ENCODE measurements at regions not wholly inside any gene's neighbourhood (a gene's known extent, or its start where the extent isn't known, plus 50 kb on each side); places are given as distances from the start of the nearest gene placed in this dataset.
A peak's percentile ranks its signal among the peaks of the same experiment; 100 is the strongest.

- no peak for DNase-seq
- TF ChIP-seq CTCF (IDR thresholded peaks at IDR 0.05): no peak
- peak; percentile 19; the same call in 1 of the 2 replicates for TF ChIP-seq NFIC (IDR thresholded peaks at IDR 0.05; ENCODE audit: borderline replicate concordance)
- peak in 1 of 2 experiments; percentile 61; a peak in 1 of 4 replicates for TF ChIP-seq EP300 (IDR thresholded peaks at IDR 0.05; ENCODE audit: borderline replicate concordance in 1 of 2, low read depth in 1 of 2, low read length in 1 of 2)
- no peak for TF ChIP-seq TEAD4 (IDR thresholded peaks at IDR 0.05; ENCODE audit: borderline replicate concordance, insufficient read depth)
- TF ChIP-seq FOSL2 (IDR thresholded peaks at IDR 0.05; ENCODE audit: borderline replicate concordance, low read depth): peak; percentile 86; the same call in 1 of the 2 replicates
- peak; percentile 85; the same call in 1 of the 2 replicates for TF ChIP-seq MEF2A (IDR thresholded peaks at IDR 0.05; ENCODE audit: borderline replicate concordance, low read depth)
- TF ChIP-seq TCF12 (IDR thresholded peaks at IDR 0.05): peak; percentile 82
- peak; percentile 83 for TF ChIP-seq JUND (IDR thresholded peaks at IDR 0.05)
- peak; percentile 51; the same call in 1 of the 2 replicates for TF ChIP-seq RXRA (IDR thresholded peaks at IDR 0.05; ENCODE audit: borderline replicate concordance, low read depth)
- TF ChIP-seq PBX3 (IDR thresholded peaks at IDR 0.05): peak; percentile 79
- TF ChIP-seq ZBTB33 (IDR thresholded peaks at IDR 0.05; ENCODE audit: borderline replicate concordance, low read depth): no peak
- H4K20me1 ChIP-seq (ENCODE audit: insufficient read depth): no peaks in the 10 kb centered on the region
- no peaks in the 10 kb centered on the region for H3K79me2 ChIP-seq (ENCODE audit: insufficient read depth)
- H3K9ac ChIP-seq: no peak overlapping the region
- 0 out of 2 replicates have a peak overlapping the region, but pooled peaks have one; percentile 24 for H3K4me2 ChIP-seq
- H2AFZ ChIP-seq (ENCODE audit: low read depth): no peak overlapping the region; the same call in 1 of the 2 replicates
- ChIA-PET CTCF (interaction anchor here (1.3 kb wide), 1 partner anchor 9 kb away, joined by 4 read pairs; no protein-coding TSS in a partner anchor), POLR2A (no interaction called here)
- peak overlapping the region; percentile 32 to 34; a peak in 3 of 4 replicates for H3K27ac ChIP-seq (ENCODE audit: low read depth in 2 of 2, low read length in 1 of 2)
- WGBS (ENCODE audit: low lambda C conversion rate): 46% methylated on average over 3 of the region's 3 CpGs
- H3K4me3 ChIP-seq (ENCODE audit: low read depth in 2 of 2, low read length in 1 of 2): no peak overlapping the region
- H3K9me2 ChIP-seq: no peaks in the 10 kb centered on the region
- no peaks in the 10 kb centered on the region for H3F3A ChIP-seq (replicated peaks; ENCODE audit: insufficient read depth)
- H3K27me3 ChIP-seq (ENCODE audit: insufficient read depth): no peaks in the 10 kb centered on the region
- no peaks in the 10 kb centered on the region for H3K9me3 ChIP-seq
- no peaks in the 10 kb centered on the region for H3K36me3 ChIP-seq (replicated peaks in 1 of 2; ENCODE audit: control insufficient read depth in 1 of 2, insufficient read depth in 2 of 2, low read length in 1 of 2)
- peaks cover 0 to 12% of the 10 kb centered on the region in 2 experiments; a peak in 3 of 4 replicates for H3K4me1 ChIP-seq (ENCODE audit: control insufficient read depth in 1 of 2, insufficient read depth in 2 of 2, low read depth in 1 of 2, low read length in 1 of 2)
These were observed 311.8 kb upstream of the MMS22L start for GRCh38 chr6:97594844-97595243.

GRCh38 chr6:97621111-97621510 lies 338.1 kb upstream of the MMS22L start:
- Histone ChIP-seq H3K27me3 (ENCODE audit: insufficient read depth) (no peaks in the 10 kb centered on the region), H3K79me2 (ENCODE audit: insufficient read depth) (no peaks in the 10 kb centered on the region), H3K9me2 (no peaks in the 10 kb centered on the region), H3K36me3 (replicated peaks in 1 of 2; ENCODE audit: control insufficient read depth in 1 of 2, insufficient read depth in 2 of 2, low read length in 1 of 2) (no peaks in the 10 kb centered on the region), H2AFZ (ENCODE audit: low read depth) (no peak overlapping the region), H3K9me3 (no peaks in the 10 kb centered on the region), H3K4me1 (ENCODE audit: control insufficient read depth in 1 of 2, insufficient read depth in 2 of 2, low read depth in 1 of 2, low read length in 1 of 2) (no peaks in the 10 kb centered on the region; a peak in 1 of 4 replicates), H3K4me3 (ENCODE audit: low read depth in 2 of 2, low read length in 1 of 2) (no peak overlapping the region), H3K9ac (no peak overlapping the region), H3K27ac (ENCODE audit: low read depth in 2 of 2, low read length in 1 of 2) (peak overlapping the region in 1 of 2 experiments; percentile 58; a peak in 1 of 4 replicates), H3F3A (replicated peaks; ENCODE audit: insufficient read depth) (no peaks in the 10 kb centered on the region), H4K20me1 (ENCODE audit: insufficient read depth) (no peaks in the 10 kb centered on the region), H3K4me2 (no peak overlapping the region)
- ChIA-PET CTCF (no interaction called here), POLR2A (no interaction called here)
- DNase-seq: no peak
- TF ChIP-seq GATA2 (CRISPR knock-in tag; IDR thresholded peaks at IDR 0.05) (no peak), TCF12 (IDR thresholded peaks at IDR 0.05) (peak; percentile 55; the same call in 1 of the 2 replicates), PBX3 (IDR thresholded peaks at IDR 0.05) (peak; percentile 45; the same call in 1 of the 2 replicates)
